NCI-H82 (cell line): ENCODE measurements at regions not wholly inside any gene's neighbourhood (a gene's known extent, or its start where the extent isn't known, plus 50 kb on each side); places are given as distances from the start of the nearest gene placed in this dataset.

Experiments used
- DNase-seq: peaks from one replicate; lab custom pipeline; 2025; lab: John Stamatoyannopoulos, UW

- DNase-seq: no peak
Observed at GRCh38 chr1:239826736-239827135, 264.9 kb upstream of the FMN2 start.

GRCh38 chr1:239829535-239829934 is 262.1 kb upstream of the FMN2 start:
- no peak for DNase-seq

- no peak for DNase-seq
Observed at GRCh38 chr1:239831577-239832355, 259.9 kb upstream of the FMN2 start.

GRCh38 chr1:239833723-239834122 is 258.0 kb upstream of the FMN2 start:
- no peak for DNase-seq

- DNase-seq: no peak
Observed at GRCh38 chr1:239835946-239836440, 255.7 kb upstream of the FMN2 start.

GRCh38 chr1:239840336-239840735 is 251.3 kb upstream of the FMN2 start:
- DNase-seq: no peak

- no peak for DNase-seq
Observed at GRCh38 chr1:239840790-239841189, 250.9 kb upstream of the FMN2 start.

- DNase-seq: no peak
Observed at GRCh38 chr1:239841631-239842030, 250.1 kb upstream of the FMN2 start.

- DNase-seq: no peak
Observed at GRCh38 chr1:239843541-239843940, 248.1 kb upstream of the FMN2 start.

GRCh38 chr1:239844833-239845232 is 246.8 kb upstream of the FMN2 start:
- DNase-seq: no peak

- no peak for DNase-seq
Observed at GRCh38 chr1:239854922-239855321, 236.8 kb upstream of the FMN2 start.

- DNase-seq: no peak
Observed at GRCh38 chr1:239856067-239856466, 235.6 kb upstream of the FMN2 start.

- no peak for DNase-seq
Observed at GRCh38 chr1:239856924-239857323, 234.8 kb upstream of the FMN2 start.

GRCh38 chr1:239858057-239858456 is 233.6 kb upstream of the FMN2 start:
- DNase-seq: no peak

GRCh38 chr1:239858529-239858928 is 233.2 kb upstream of the FMN2 start:
- DNase-seq: no peak

- DNase-seq: no peak
Observed at GRCh38 chr1:239861985-239862384, 229.7 kb upstream of the FMN2 start.

- DNase-seq: no peak
Observed at GRCh38 chr1:239868058-239868832, 223.4 kb upstream of the FMN2 start.

- no peak for DNase-seq
Observed at GRCh38 chr1:239870194-239870593, 221.5 kb upstream of the FMN2 start.

- DNase-seq: no peak
Observed at GRCh38 chr1:239872626-239873025, 219.1 kb upstream of the FMN2 start.

GRCh38 chr1:239874831-239875230 is 216.9 kb upstream of the FMN2 start:
- no peak for DNase-seq

GRCh38 chr1:239879321-239880170 is 212.1 kb upstream of the FMN2 start:
- DNase-seq: no peak

- no peak for DNase-seq
Observed at GRCh38 chr1:239882967-239883366, 208.7 kb upstream of the FMN2 start.
